Osteoblast (primary cell): ENCODE measurements at regions not wholly inside any gene's neighbourhood (a gene's known extent, or its start where the extent isn't known, plus 50 kb on each side); places are given as distances from the start of the nearest gene placed in this dataset.
A peak's percentile ranks its signal among the peaks of the same experiment; 100 is the strongest.

Experiments used
- DNase-seq: peaks from one replicate; pipeline ENCODE4 v3.0.0; 2011; ENCODE audit warnings: low spot score, mixed read lengths; ENCODE audit not compliant: insufficient read length; ENCODE audit errors: missing footprints
- H2AFZ ChIP-seq: 2 replicates; pipeline ENCODE4 v1.6.0; 2011; ENCODE audit warnings: mild to moderate bottlenecking, low read length
- H3K27ac ChIP-seq: 2 replicates; pipeline ENCODE4 v1.5.1; 2011; ENCODE audit warnings: mild to moderate bottlenecking, low read depth, low read length, moderate library complexity
- H3K27me3 ChIP-seq: 2 replicates; pipeline ENCODE4 v1.6.0; 2012; ENCODE audit warnings: mild to moderate bottlenecking, control low read depth, inconsistent platforms, low read length, moderate library complexity; ENCODE audit not compliant: insufficient read depth
- H3K36me3 ChIP-seq: 2 replicates; pipeline ENCODE4 v1.5.1; 2011; ENCODE audit warnings: mild to moderate bottlenecking, low read length, control low read depth, moderate library complexity; ENCODE audit not compliant: insufficient read depth
- H3K4me1 ChIP-seq: 2 replicates; pipeline ENCODE4 v1.5.1; 2011; ENCODE audit warnings: mild to moderate bottlenecking, low read length, control low read depth, moderate library complexity; ENCODE audit not compliant: insufficient read depth
- H3K4me2 ChIP-seq: 2 replicates; pipeline ENCODE4 v1.6.0; 2011; ENCODE audit warnings: mild to moderate bottlenecking, low read length; ENCODE audit not compliant: insufficient read depth
- H3K4me3 ChIP-seq: fragments of 200-600 bp; sonication (generic); 3 replicates; pipeline ENCODE4 v1.5.1; 2012; ENCODE audit warnings: mild to moderate bottlenecking, low read length, inconsistent platforms; ENCODE audit not compliant: insufficient read depth
- H3K79me2 ChIP-seq: 2 replicates; pipeline ENCODE4 v1.6.0; 2012; ENCODE audit warnings: mild to moderate bottlenecking, low read length, control low read depth, inconsistent platforms; ENCODE audit not compliant: insufficient read depth
- H3K9me3 ChIP-seq: 2 replicates; pipeline ENCODE4 v1.5.1; 2011; ENCODE audit warnings: low read depth, low read length, control low read depth
- H4K20me1 ChIP-seq: 2 replicates; pipeline ENCODE4 v1.6.0; 2012; ENCODE audit warnings: mild to moderate bottlenecking, low read length, control low read depth; ENCODE audit not compliant: insufficient read depth
- TF ChIP-seq, protein P1 (sequence below): IDR thresholded peaks from 2 replicates; pipeline ENCODE4 v1.5.1; 2011; ENCODE audit warnings: mild to moderate bottlenecking, low read depth, low read length, moderate library complexity; ENCODE audit errors: extremely low read depth

DNA sequence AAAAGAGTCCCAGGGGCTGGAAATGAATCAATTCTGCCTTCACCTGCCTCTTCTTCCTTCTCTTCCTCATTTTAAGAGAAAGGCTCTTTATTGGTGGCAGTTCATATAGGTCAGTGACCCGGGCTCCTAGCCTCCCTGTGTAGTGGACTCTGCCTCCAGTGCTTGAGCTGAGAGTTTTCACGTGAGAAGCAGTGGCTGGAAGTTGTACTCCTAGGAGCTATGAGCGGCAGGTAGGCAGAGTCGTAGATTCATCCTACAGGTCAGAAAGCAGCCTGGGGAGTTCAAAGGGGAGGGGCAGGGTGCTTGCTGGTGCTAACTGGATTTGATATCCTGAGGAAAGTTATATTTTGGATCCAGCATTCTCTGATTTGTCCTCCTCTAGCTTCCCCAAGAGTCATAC, 101.1 kb downstream of the RPLP1 start:
- Histone ChIP-seq H3K27me3 (peaks cover 15% of the 10 kb centered on the region), H3K79me2 (no peaks in the 10 kb centered on the region), H3K4me1 (peaks cover 22% of the 10 kb centered on the region), H3K4me2 (no peak overlapping the region), H3K9me3 (peaks cover 5% of the 10 kb centered on the region), H3K36me3 (no peaks in the 10 kb centered on the region), H3K4me3 (no peak overlapping the region), H3K27ac (no peak overlapping the region), H4K20me1 (no peaks in the 10 kb centered on the region), H2AFZ (no peak overlapping the region)
- TF ChIP-seq, protein P1, sequence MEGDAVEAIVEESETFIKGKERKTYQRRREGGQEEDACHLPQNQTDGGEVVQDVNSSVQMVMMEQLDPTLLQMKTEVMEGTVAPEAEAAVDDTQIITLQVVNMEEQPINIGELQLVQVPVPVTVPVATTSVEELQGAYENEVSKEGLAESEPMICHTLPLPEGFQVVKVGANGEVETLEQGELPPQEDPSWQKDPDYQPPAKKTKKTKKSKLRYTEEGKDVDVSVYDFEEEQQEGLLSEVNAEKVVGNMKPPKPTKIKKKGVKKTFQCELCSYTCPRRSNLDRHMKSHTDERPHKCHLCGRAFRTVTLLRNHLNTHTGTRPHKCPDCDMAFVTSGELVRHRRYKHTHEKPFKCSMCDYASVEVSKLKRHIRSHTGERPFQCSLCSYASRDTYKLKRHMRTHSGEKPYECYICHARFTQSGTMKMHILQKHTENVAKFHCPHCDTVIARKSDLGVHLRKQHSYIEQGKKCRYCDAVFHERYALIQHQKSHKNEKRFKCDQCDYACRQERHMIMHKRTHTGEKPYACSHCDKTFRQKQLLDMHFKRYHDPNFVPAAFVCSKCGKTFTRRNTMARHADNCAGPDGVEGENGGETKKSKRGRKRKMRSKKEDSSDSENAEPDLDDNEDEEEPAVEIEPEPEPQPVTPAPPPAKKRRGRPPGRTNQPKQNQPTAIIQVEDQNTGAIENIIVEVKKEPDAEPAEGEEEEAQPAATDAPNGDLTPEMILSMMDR: no peak
- no peak for DNase-seq

GRCh38 chr15:69554279-69554961, 101.8 kb downstream of the RPLP1 start:
- H3K4me1 ChIP-seq: peaks cover 24% of the 10 kb centered on the region
- TF ChIP-seq, protein P1: no peak
- H3K4me2 ChIP-seq: no peak overlapping the region
- peaks cover 5% of the 10 kb centered on the region for H3K9me3 ChIP-seq
- H3K4me3 ChIP-seq: no peak overlapping the region
- no peak for DNase-seq
- no peaks in the 10 kb centered on the region for H3K36me3 ChIP-seq
- no peak overlapping the region for H3K27ac ChIP-seq
- H3K27me3 ChIP-seq: peaks cover 12% of the 10 kb centered on the region
- H4K20me1 ChIP-seq: no peaks in the 10 kb centered on the region
- no peaks in the 10 kb centered on the region for H3K79me2 ChIP-seq
- H2AFZ ChIP-seq: no peak overlapping the region

DNA sequence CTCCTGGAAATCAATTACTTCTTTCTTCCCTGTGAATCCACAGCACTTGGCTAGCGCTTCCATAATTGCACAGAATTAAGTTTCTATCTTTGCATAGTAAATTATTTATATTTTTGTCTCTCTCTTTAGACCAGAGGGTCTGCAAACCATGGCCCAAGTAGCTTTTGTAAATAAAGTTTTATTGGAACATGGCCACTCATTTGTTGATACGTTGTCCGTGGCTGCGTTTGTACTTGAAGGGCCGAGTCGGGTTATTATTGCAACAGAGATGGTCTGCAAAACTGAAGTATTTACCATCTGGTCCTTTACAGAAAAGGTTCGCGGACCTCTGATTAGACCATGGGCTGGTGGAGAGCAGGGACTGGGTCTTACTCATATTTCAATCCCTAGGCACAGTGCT, 102.5 kb downstream of the RPLP1 start:
- TF ChIP-seq, protein P1: no peak
- DNase-seq: no peak
- no peaks in the 10 kb centered on the region for H3K36me3 ChIP-seq
- H3K4me2 ChIP-seq: no peak overlapping the region
- no peak overlapping the region for H2AFZ ChIP-seq
- peaks cover 5% of the 10 kb centered on the region for H3K9me3 ChIP-seq
- no peak overlapping the region for H3K27ac ChIP-seq
- peaks cover 5% of the 10 kb centered on the region for H3K27me3 ChIP-seq
- H3K79me2 ChIP-seq: no peaks in the 10 kb centered on the region
- no peaks in the 10 kb centered on the region for H4K20me1 ChIP-seq
- peaks cover 30% of the 10 kb centered on the region for H3K4me1 ChIP-seq
- no peak overlapping the region for H3K4me3 ChIP-seq

DNA sequence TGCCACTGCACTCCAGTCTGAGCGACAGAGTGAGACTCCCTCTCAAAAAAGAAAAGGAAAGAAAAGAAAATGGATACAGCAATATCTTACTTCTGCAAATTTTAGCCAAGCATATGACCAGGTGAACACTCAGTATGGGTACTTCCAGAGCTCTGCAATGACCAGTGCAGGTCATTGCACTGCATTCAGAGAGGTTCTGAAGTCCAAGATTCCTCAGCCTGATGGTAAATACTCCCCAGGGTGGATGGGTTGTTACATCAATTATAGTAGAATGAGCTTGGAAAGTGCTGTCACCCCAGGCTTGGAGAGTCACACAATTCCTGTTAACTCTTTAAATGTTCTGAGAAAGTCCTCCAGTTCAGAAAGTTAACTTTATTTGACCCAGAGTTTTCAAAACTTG, 103.7 kb downstream of the RPLP1 start:
- no peaks in the 10 kb centered on the region for H3K79me2 ChIP-seq
- peaks cover 9% of the 10 kb centered on the region for H3K27me3 ChIP-seq
- H2AFZ ChIP-seq: no peak overlapping the region
- no peaks in the 10 kb centered on the region for H3K36me3 ChIP-seq
- no peak overlapping the region for H3K27ac ChIP-seq
- H3K4me3 ChIP-seq: no peak overlapping the region
- peaks cover 31% of the 10 kb centered on the region for H3K4me1 ChIP-seq
- DNase-seq: no peak
- TF ChIP-seq, protein P1: no peak
- peak overlapping the region; percentile 70 for H3K4me2 ChIP-seq
- no peaks in the 10 kb centered on the region for H4K20me1 ChIP-seq
- H3K9me3 ChIP-seq: peaks cover 5% of the 10 kb centered on the region
